Fibroblast of lung (primary cell): ENCODE measurements at regions not wholly inside any gene's neighbourhood (a gene's known extent, or its start where the extent isn't known, plus 50 kb on each side); places are given as distances from the start of the nearest gene placed in this dataset.
A peak's percentile ranks its signal among the peaks of the same experiment; 100 is the strongest.

Experiments used
- DNase-seq, 2 donors: peaks; one replicate each; pipeline versions ENCODE4 v3.0.0 to v3.0.0-alpha.2; 2010; ENCODE audit warnings: low read depth in 2 of 2
- H2AFZ ChIP-seq: 2 replicates; pipeline ENCODE4 v1.5.1; 2012; ENCODE audit warnings: low read length, control low read depth, inconsistent platforms
- H3K27ac ChIP-seq: 2 replicates; pipeline ENCODE4 v1.5.1; 2011; ENCODE audit warnings: low read length, control low read depth; ENCODE audit not compliant: insufficient read depth
- H3K27me3 ChIP-seq: 2 replicates; pipeline ENCODE4 v1.5.1; 2011; ENCODE audit warnings: mild to moderate bottlenecking, low read length; ENCODE audit not compliant: control insufficient read depth, insufficient read depth
- H3K36me3 ChIP-seq: 2 replicates; pipeline ENCODE4 v1.5.1; 2011; ENCODE audit warnings: low read length; ENCODE audit not compliant: control insufficient read depth, insufficient read depth
- H3K4me1 ChIP-seq: 2 replicates; pipeline ENCODE4 v1.5.1; 2011; ENCODE audit warnings: low read length; ENCODE audit not compliant: control insufficient read depth, insufficient read depth; ENCODE audit errors: extremely low read depth
- H3K4me2 ChIP-seq: 2 replicates; pipeline ENCODE4 v1.5.1; 2011; ENCODE audit warnings: low read length, control low read depth; ENCODE audit not compliant: insufficient read depth; ENCODE audit errors: extremely low read depth
- H3K4me3 ChIP-seq, 4 experiments: fragments of 200-600 bp in 1 of 4; sonication (generic) in 1 of 4; replicated peaks in 1 of 4; 2 replicates each; pipeline ENCODE4 v1.5.1; 2011 to 2016; ENCODE audit warnings: low read length in 4 of 4, low read depth in 3 of 4, mild to moderate bottlenecking in 3 of 4, control low read depth in 2 of 4, inconsistent platforms in 1 of 4, mixed read lengths in 1 of 4; ENCODE audit not compliant: insufficient read depth in 1 of 4; ENCODE audit errors: control extremely low read depth in 1 of 4
- H3K79me2 ChIP-seq: 2 replicates; pipeline ENCODE4 v1.5.1; 2012; ENCODE audit warnings: mild to moderate bottlenecking, low read length, inconsistent platforms; ENCODE audit not compliant: control insufficient read depth, insufficient read depth
- H3K9ac ChIP-seq: 2 replicates; pipeline ENCODE4 v1.5.1; 2011; ENCODE audit warnings: mild to moderate bottlenecking, low read length, control low read depth; ENCODE audit not compliant: insufficient read depth
- H3K9me3 ChIP-seq: 2 replicates; pipeline ENCODE4 v1.5.1; 2012; ENCODE audit warnings: low read depth, low read length; ENCODE audit not compliant: control insufficient read depth, insufficient read depth
- H4K20me1 ChIP-seq: 2 replicates; pipeline ENCODE4 v1.5.1; 2011; ENCODE audit warnings: low read length; ENCODE audit not compliant: control insufficient read depth, insufficient read depth; ENCODE audit errors: extremely low read depth
- EZH2 ChIP-seq: IDR thresholded peaks from 2 replicates; pipeline ENCODE4 v1.5.1; 2012; ENCODE audit warnings: low read length, control low read depth, mild to moderate bottlenecking; ENCODE audit errors: missing control alignments
- TF ChIP-seq, protein P1 (sequence below), 2 donors: IDR thresholded peaks in 1 of 2; conservative IDR thresholded peaks in 1 of 2; 1 replicate in 1 of 2; 2 replicates in 1 of 2; pipeline ENCODE4 v1.5.1; 2011 to 2012; ENCODE audit warnings: low read length in 2 of 2, control low read depth in 1 of 2, inconsistent platforms in 1 of 2, low read depth in 1 of 2, mild to moderate bottlenecking in 1 of 2

DNA sequence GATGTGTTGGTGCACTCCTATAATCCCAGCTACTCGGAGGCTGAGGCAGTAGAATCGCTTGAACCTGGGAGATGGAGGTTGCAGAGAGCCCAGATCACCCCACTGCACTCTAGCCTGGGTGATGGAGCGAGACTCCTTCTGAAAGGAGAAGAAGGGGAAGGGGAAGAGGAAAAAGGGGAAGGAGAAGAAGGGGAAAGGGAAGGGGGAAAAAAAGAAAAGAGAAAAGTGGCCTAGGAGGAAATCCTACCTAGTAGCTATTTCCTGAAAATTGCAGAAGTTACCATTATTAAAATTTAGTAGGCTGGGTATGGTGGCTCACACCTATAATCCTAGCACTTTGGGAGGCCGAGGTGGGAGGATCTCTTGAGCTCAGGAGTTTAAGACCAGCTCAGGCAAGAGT lies 67.4 kb downstream of the ARRDC3 start:
- no peak overlapping the region for H3K27ac ChIP-seq
- H3K79me2 ChIP-seq = no peaks in the 10 kb centered on the region
- DNase-seq = no peak
- H3K4me1 ChIP-seq = peaks cover 19% of the 10 kb centered on the region
- no peak overlapping the region for H2AFZ ChIP-seq
- H3K9ac ChIP-seq = no peak overlapping the region
- H3K4me3 ChIP-seq = no peak overlapping the region
- H3K36me3 ChIP-seq = no peaks in the 10 kb centered on the region
- TF ChIP-seq EZH2 = no peak
- TF ChIP-seq, protein P1, sequence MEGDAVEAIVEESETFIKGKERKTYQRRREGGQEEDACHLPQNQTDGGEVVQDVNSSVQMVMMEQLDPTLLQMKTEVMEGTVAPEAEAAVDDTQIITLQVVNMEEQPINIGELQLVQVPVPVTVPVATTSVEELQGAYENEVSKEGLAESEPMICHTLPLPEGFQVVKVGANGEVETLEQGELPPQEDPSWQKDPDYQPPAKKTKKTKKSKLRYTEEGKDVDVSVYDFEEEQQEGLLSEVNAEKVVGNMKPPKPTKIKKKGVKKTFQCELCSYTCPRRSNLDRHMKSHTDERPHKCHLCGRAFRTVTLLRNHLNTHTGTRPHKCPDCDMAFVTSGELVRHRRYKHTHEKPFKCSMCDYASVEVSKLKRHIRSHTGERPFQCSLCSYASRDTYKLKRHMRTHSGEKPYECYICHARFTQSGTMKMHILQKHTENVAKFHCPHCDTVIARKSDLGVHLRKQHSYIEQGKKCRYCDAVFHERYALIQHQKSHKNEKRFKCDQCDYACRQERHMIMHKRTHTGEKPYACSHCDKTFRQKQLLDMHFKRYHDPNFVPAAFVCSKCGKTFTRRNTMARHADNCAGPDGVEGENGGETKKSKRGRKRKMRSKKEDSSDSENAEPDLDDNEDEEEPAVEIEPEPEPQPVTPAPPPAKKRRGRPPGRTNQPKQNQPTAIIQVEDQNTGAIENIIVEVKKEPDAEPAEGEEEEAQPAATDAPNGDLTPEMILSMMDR (conservative IDR thresholded peaks at IDR 0.05 in 1 of 2, IDR thresholded peaks at IDR 0.05 in 1 of 2; ENCODE audit: low read depth in 1 of 2, low read length in 2 of 2) = no peak
- H3K9me3 ChIP-seq = no peaks in the 10 kb centered on the region
- no peaks in the 10 kb centered on the region for H4K20me1 ChIP-seq
- no peaks in the 10 kb centered on the region for H3K27me3 ChIP-seq
- H3K4me2 ChIP-seq = no peak overlapping the region

DNA sequence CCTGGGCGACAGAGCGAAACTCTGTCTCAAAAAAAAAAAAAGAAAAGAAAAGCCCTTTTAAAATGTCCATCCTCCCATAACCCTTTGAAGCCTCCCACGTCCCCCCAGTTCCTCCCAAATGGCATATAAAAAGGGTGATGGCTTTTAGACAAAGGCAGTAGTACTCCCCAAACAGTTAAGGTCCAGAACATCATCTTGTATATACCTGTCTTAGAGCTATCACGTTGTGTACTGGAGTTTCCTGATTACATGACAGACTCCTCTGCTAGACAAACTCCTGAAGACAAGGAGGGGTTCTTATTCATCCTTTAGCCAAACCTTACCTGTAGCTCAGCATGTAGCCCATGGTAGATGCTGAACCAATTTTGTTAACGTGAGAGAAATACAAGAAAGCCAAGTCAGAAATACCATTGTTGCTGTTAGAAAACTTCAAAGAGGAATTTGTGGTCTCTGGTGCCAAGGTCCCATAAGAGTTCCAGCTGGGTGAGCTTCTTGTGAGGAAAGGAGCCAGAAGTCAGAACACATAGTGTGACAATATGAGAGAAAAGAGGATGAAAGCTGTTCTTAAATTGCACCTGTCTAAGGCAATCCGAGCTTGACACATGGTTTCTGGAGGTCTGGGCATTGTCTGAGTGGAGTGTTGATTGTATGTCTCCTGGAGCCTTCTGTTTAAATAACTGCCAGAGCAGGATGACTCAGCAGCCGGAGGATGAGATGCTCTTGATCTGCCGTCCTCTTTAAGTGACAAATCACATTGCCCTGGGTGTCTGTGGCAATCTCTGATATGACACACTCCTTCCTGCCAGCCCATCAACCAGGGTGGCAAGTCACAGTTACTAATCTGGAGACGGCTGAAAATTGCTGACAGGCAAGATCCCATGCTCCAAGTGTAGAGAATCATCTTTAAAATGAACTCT lies 69.1 kb downstream of the ARRDC3 start:
- Histone ChIP-seq H3K27ac (no peak overlapping the region), H3K36me3 (no peaks in the 10 kb centered on the region), H3K9me3 (no peaks in the 10 kb centered on the region), H3K9ac (no peak overlapping the region), H3K27me3 (no peaks in the 10 kb centered on the region), H4K20me1 (no peaks in the 10 kb centered on the region), H3K79me2 (no peaks in the 10 kb centered on the region), H3K4me2 (no peak overlapping the region), H2AFZ (no peak overlapping the region), H3K4me3 (no peak overlapping the region), H3K4me1 (peaks cover 19% of the 10 kb centered on the region)
- peak; percentile 81 to 91 for DNase-seq
- no peak for TF ChIP-seq EZH2
- TF ChIP-seq, protein P1 (conservative IDR thresholded peaks at IDR 0.05 in 1 of 2, IDR thresholded peaks at IDR 0.05 in 1 of 2; ENCODE audit: low read depth in 1 of 2, low read length in 2 of 2) = no peak

DNA sequence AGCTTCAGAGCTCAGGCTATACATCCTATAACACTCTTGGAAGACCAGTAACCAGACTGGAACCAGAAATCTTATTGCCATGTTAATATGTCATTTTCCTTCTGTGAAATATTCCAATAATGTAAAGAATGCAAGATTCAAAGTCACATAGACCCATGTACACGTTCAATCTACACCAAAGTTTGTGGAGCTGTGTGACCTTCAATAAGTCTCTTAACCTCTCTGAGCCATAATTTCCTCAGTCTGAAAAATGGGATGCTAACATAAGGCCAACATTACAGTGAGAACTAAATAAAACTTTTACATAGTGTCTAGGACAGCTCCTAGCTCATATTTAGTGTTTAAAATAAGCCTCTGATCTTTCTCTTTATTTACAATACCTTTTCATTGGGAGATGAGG lies 70.4 kb downstream of the ARRDC3 start:
- Histone ChIP-seq H3K4me1 (peaks cover 19% of the 10 kb centered on the region), H3K36me3 (no peaks in the 10 kb centered on the region), H2AFZ (no peak overlapping the region), H3K9me3 (no peaks in the 10 kb centered on the region), H3K79me2 (no peaks in the 10 kb centered on the region), H3K4me3 (no peak overlapping the region), H3K27me3 (no peaks in the 10 kb centered on the region), H3K4me2 (peak overlapping the region; percentile 41), H4K20me1 (no peaks in the 10 kb centered on the region), H3K9ac (no peak overlapping the region), H3K27ac (peak overlapping the region; percentile 90)
- DNase-seq = peak in 1 of 2 donors; percentile 29
- TF ChIP-seq, protein P1 (conservative IDR thresholded peaks at IDR 0.05 in 1 of 2, IDR thresholded peaks at IDR 0.05 in 1 of 2; ENCODE audit: low read depth in 1 of 2, low read length in 2 of 2) = no peak
- TF ChIP-seq EZH2 = no peak
